ENCODE measurements at regions not wholly inside any gene's neighbourhood (a gene's known extent, or its start where the extent isn't known, plus 50 kb on each side); places are given as distances from the start of the nearest gene placed in this dataset.

- no peak for DNase-seq (ENCODE audit: low read depth)
- TF ChIP-seq CTCF (IDR thresholded peaks at IDR 0.05; ENCODE audit: insufficient read depth, low read depth, low read length), result no peak
Observed at GRCh38 chr10:47133871-47134570, 166.0 kb upstream of the GDF10 start.

DNA sequence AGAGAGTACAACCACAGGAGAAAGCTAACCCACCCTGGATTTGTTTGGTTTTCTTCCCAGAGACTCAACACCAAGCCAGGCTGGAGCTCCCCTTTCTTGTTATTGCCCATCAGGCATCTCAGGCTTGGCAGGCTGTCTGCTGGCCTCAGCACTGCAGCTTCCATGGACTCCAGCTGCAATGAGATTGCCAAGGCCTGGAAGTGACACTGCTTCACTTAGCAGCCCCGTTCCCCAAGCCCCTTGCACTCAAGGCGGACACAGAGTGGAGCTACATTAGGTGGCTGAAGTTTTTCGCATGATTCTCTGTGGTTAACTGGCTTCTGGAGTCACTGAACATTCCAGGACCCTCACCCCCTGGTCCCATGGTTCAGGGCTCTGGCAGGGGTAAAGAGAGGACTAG, 163.1 kb upstream of the GDF10 start:
- H3K4me3 ChIP-seq (ENCODE audit: low read depth, low read length), result no peak overlapping the region
- DNase-seq (ENCODE audit: low read depth), result no peak
- TF ChIP-seq CTCF (IDR thresholded peaks at IDR 0.05; ENCODE audit: insufficient read depth, low read depth, low read length), result no peak

More at GRCh38 chr10:47133871-47134570, 166.0 kb upstream of the GDF10 start:
- H3K4me3 ChIP-seq (ENCODE audit: low read depth, low read length), result no peak overlapping the region

GRCh38 chr10:47137311-47137851, 162.6 kb upstream of the GDF10 start:
- H3K4me3 ChIP-seq (ENCODE audit: low read depth, low read length), result no peak overlapping the region
- DNase-seq (ENCODE audit: low read depth), result peak; percentile 65
- TF ChIP-seq CTCF (IDR thresholded peaks at IDR 0.05; ENCODE audit: insufficient read depth, low read depth, low read length), result no peak

GRCh38 chr10:47139121-47139520, 160.9 kb upstream of the GDF10 start:
- TF ChIP-seq CTCF (IDR thresholded peaks at IDR 0.05; ENCODE audit: insufficient read depth, low read depth, low read length), result no peak
- no peak overlapping the region for H3K4me3 ChIP-seq (ENCODE audit: low read depth, low read length)
- no peak for DNase-seq (ENCODE audit: low read depth)

DNA sequence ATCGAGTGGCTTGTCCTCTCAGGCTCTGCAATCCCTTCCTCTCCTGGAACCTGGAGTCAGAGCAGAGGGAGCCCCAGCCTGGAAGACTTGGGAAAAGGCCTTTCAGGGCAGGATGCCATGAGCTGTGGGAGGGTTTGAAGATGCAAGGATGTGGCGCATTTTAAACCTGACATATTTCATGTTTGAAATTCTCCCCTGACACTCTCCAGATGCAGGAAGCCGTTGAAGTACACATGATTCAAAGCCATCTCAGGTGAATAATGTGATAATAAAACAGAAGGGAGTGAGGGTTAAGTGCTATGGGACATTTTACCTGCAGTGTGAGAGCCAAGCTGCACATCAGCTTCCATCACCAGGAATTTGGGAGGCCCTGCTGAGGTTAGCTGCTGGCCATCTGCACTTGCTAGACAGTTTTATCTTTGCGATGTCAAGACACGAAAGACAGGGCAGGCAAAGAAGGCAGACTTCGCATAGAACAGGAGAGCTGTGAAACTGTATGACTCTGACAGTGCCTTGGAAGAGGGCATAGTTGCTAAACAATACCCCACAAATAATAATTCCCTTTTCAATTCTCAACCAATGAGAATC, 159.1 kb upstream of the GDF10 start:
- TF ChIP-seq CTCF (IDR thresholded peaks at IDR 0.05; ENCODE audit: insufficient read depth, low read depth, low read length), result no peak
- no peak overlapping the region for H3K4me3 ChIP-seq (ENCODE audit: low read depth, low read length)
- peak; percentile 7 for DNase-seq (ENCODE audit: low read depth)

DNA sequence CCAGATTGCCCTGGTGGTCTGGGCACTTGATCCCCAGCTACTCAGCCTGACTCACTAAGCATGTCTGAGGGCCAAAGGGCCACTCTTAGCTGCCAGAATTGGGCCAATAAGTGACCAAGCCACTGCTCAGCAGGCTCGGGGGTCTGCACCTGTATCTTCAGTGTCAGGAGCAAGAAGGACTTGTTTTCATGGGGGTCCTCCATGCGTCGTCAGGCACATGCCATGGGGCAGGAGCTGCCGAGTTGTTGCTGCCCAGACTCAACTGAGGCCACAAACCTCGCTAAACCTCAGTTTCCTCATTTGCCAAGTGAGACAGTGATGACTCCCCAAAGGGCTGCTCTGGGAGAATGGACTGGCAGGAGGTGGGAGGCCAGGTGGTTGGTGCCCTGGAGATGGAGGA, 158.6 kb upstream of the GDF10 start:
- DNase-seq (ENCODE audit: low read depth), result no peak
- TF ChIP-seq CTCF (IDR thresholded peaks at IDR 0.05; ENCODE audit: insufficient read depth, low read depth, low read length), result no peak

More for the DNA sequence above, 158.6 kb upstream of the GDF10 start:
- H3K4me3 ChIP-seq (ENCODE audit: low read depth, low read length), result no peak overlapping the region

Measured in fibroblast of villous mesenchyme (primary cell).